HEK293 (cell line): ENCODE measurements at regions not wholly inside any gene's neighbourhood (a gene's known extent, or its start where the extent isn't known, plus 50 kb on each side); places are given as distances from the start of the nearest gene placed in this dataset.

Experiments used
- CTCF ChIA-PET: fragments of 350-600 bp; formaldehyde crosslinking; extraction: SDS; loops from one replicate; lab custom pipeline; 2021; ENCODE audit warnings: antibody characterized with exemption; lab: Yijun Ruan, JAX
- POLR2A ChIA-PET: fragments of 300-600 bp; formaldehyde crosslinking; extraction: SDS; loops from one replicate; lab custom pipeline; 2020; ENCODE audit warnings: antibody characterized with exemption, inconsistent platforms; lab: Yijun Ruan, JAX
- H3K27ac ChIP-seq: fragments of 200-500 bp; sonication (Bioruptor generic); 2 replicates; pipeline ENCODE4 v1.5.1; 2014; ENCODE audit warnings: low read depth, low read length, control low read depth, inconsistent platforms; ENCODE audit errors: extremely low read depth
- H3K36me3 ChIP-seq, 2 experiments: fragments of 200-500 bp in 1 of 2; sonication (Bioruptor generic) in 1 of 2; 1 replicate in 1 of 2; 2 replicates in 1 of 2; pipeline ENCODE4 v1.5.1; 2014 to 2017; ENCODE audit warnings: inconsistent platforms in 2 of 2, low read length in 2 of 2; ENCODE audit not compliant: control insufficient read depth in 2 of 2, insufficient read depth in 1 of 2
- H3K4me1 ChIP-seq: fragments of 200-500 bp; sonication (Bioruptor generic); 2 replicates; pipeline ENCODE4 v1.5.1; 2014; ENCODE audit warnings: mild to moderate bottlenecking, low read length, inconsistent platforms; ENCODE audit not compliant: control insufficient read depth, insufficient read depth
- H3K4me3 ChIP-seq: 2 replicates; pipeline ENCODE4 v1.5.1; 2011; ENCODE audit warnings: low read depth, mild to moderate bottlenecking, control low read depth, low read length, moderate library complexity
- H3K9me3 ChIP-seq: fragments of 200-500 bp; sonication (Bioruptor generic); 2 replicates; pipeline ENCODE4 v1.5.1; 2014; ENCODE audit warnings: low read depth, low read length, inconsistent platforms; ENCODE audit not compliant: control insufficient read depth, insufficient read depth
- MZF1 ChIP-seq: fragments of 450-650 bp; formaldehyde crosslinking; IDR thresholded peaks from 2 replicates; pipeline ENCODE4 v1.5.1; 2017; ENCODE audit warnings: missing biosample characterization, missing genetic modification characterization, borderline replicate concordance
- PRDM10 ChIP-seq: fragments of 450-650 bp; formaldehyde crosslinking; IDR thresholded peaks from 2 replicates; pipeline ENCODE4 v1.5.1; 2016; ENCODE audit warnings: missing biosample characterization, missing genetic modification characterization
- ZBTB8A ChIP-seq: fragments of 450-650 bp; formaldehyde crosslinking; IDR thresholded peaks from 2 replicates; pipeline ENCODE4 v1.5.1; 2016; ENCODE audit warnings: missing biosample characterization, missing genetic modification characterization
- ZNF10 ChIP-seq: fragments of 450-650 bp; formaldehyde crosslinking; IDR thresholded peaks from 2 replicates; pipeline ENCODE4 v1.5.1; 2017; ENCODE audit warnings: missing biosample characterization, missing genetic modification characterization
- ZNF133 ChIP-seq: fragments of 450-650 bp; formaldehyde crosslinking; IDR thresholded peaks from 2 replicates; pipeline ENCODE4 v1.5.1; 2016; ENCODE audit warnings: missing biosample characterization, missing genetic modification characterization
- ZNF23 ChIP-seq: fragments of 450-650 bp; formaldehyde crosslinking; IDR thresholded peaks from 2 replicates; pipeline ENCODE4 v1.5.1; 2016; ENCODE audit warnings: missing biosample characterization, missing genetic modification characterization, borderline replicate concordance
- ZNF239 ChIP-seq: fragments of 450-650 bp; formaldehyde crosslinking; IDR thresholded peaks from 2 replicates; pipeline ENCODE4 v1.5.1; 2016; ENCODE audit warnings: missing biosample characterization, missing genetic modification characterization
- ZNF302 ChIP-seq: fragments of 450-650 bp; formaldehyde crosslinking; IDR thresholded peaks from 2 replicates; pipeline ENCODE4 v1.5.1; 2016; ENCODE audit warnings: missing biosample characterization, missing genetic modification characterization, low read depth
- ZNF350 ChIP-seq: fragments of 450-650 bp; formaldehyde crosslinking; IDR thresholded peaks from 2 replicates; pipeline ENCODE4 v1.5.0; 2017; ENCODE audit warnings: missing biosample characterization, mild to moderate bottlenecking, missing genetic modification characterization
- ZNF433 ChIP-seq: fragments of 450-650 bp; formaldehyde crosslinking; IDR thresholded peaks from 2 replicates; pipeline ENCODE4 v1.5.1; 2016; ENCODE audit warnings: missing biosample characterization, missing genetic modification characterization, low read depth
- ZNF521 ChIP-seq: fragments of 450-650 bp; formaldehyde crosslinking; IDR thresholded peaks from 2 replicates; pipeline ENCODE4 v1.5.1; 2017; ENCODE audit warnings: missing biosample characterization, mild to moderate bottlenecking, missing genetic modification characterization
- ZNF560 ChIP-seq: fragments of 450-650 bp; formaldehyde crosslinking; IDR thresholded peaks from 2 replicates; pipeline ENCODE4 v1.5.1; 2017; ENCODE audit warnings: missing biosample characterization, missing genetic modification characterization, borderline replicate concordance
- ZNF600 ChIP-seq: fragments of 450-650 bp; formaldehyde crosslinking; IDR thresholded peaks from 2 replicates; pipeline ENCODE4 v1.5.1; 2016; ENCODE audit warnings: missing biosample characterization, missing genetic modification characterization
- ZNF837 ChIP-seq: fragments of 450-650 bp; formaldehyde crosslinking; IDR thresholded peaks from 2 replicates; pipeline ENCODE4 v1.5.1; 2016; ENCODE audit warnings: missing biosample characterization, missing genetic modification characterization
- ZSCAN30 ChIP-seq: fragments of 450-650 bp; IDR thresholded peaks from 2 replicates; pipeline ENCODE4 v1.5.1; 2018; ENCODE audit warnings: missing biosample characterization, mild to moderate bottlenecking, missing genetic modification characterization, moderate library complexity
- ZXDB ChIP-seq: fragments of 450-650 bp; formaldehyde crosslinking; IDR thresholded peaks from 2 replicates; pipeline ENCODE4 v1.5.1; 2016; ENCODE audit warnings: missing biosample characterization, missing genetic modification characterization
- TF ChIP-seq, protein P1 (sequence below): fragments of 450-650 bp; formaldehyde crosslinking; IDR thresholded peaks from 2 replicates; pipeline ENCODE4 v1.5.1; 2017; ENCODE audit warnings: missing biosample characterization, missing genetic modification characterization
- TF ChIP-seq, protein P2 (sequence below): fragments of 450-650 bp; formaldehyde crosslinking; IDR thresholded peaks from 2 replicates; pipeline ENCODE4 v1.5.1; 2016; ENCODE audit warnings: missing biosample characterization, missing genetic modification characterization, borderline replicate concordance

DNA sequence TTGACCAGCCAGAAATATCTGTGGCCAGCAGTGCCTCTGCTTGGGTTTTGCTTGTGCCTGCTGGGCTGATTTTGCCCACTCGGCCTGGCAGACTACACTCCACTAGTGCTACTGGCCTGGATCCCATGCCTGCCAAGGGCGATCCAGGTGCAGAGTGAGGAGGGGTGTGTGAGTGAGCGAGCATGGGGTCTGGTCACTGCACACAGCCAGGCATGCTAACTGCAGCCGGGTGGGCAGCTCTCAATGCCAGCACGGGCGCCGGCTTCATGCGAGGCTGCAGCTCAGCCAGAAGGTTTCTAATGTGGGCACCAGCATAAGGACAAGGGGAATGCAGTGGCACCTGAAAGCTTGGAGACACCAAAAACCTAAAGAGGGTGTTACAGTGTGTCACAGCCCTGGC is 1161.4 kb downstream of the FSTL5 start:
- TF ChIP-seq ZNF433 = no peak
- no peak for TF ChIP-seq ZXDB
- TF ChIP-seq ZNF350 (tag by site-specific recombination) = no peak
- CTCF ChIA-PET = no interaction called here
- no peak overlapping the region for H3K4me3 ChIP-seq
- no peaks in the 10 kb centered on the region for H3K9me3 ChIP-seq
- no peaks in the 10 kb centered on the region for H3K36me3 ChIP-seq
- no peaks in the 10 kb centered on the region for H3K4me1 ChIP-seq
- POLR2A ChIA-PET = no interaction called here
- H3K27ac ChIP-seq = no peak overlapping the region

DNA sequence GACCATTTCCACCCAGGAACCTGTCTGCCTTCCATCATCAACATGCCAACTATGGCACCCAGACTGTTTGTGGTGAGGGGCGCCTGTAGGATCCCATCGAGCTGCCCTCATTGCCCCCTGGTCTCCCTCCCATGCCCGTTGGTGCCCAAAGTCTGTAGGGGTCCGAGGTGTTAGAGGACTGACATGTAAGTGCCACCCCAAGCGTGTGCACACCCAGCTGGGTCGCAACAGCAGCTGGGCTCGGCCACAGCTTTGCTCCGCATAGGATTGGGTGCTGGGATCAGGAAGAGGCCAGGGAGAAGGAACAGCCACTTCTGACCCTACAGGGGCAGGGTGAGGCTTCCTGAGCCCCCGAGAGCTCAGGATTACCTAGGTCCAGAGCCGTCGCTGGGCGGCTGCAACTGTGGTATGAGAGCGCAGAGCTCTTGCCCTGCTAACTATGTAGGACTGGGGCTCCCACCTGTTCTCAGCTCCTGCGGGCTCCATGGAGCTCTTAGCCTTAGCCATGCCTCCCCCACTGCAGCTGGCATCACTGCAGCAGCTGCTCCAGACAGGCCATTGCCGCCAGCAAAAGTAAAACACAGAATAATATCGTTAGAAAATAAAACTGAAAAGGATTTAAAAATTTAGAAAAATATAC is 1160.3 kb downstream of the FSTL5 start:
- TF ChIP-seq ZNF837 (tag by site-specific recombination) (no peak), MZF1 (no peak), ZNF10 (tag by site-specific recombination) (no peak), ZNF133 (tag by site-specific recombination) (no peak), ZNF521 (no peak), ZNF302 (tag by site-specific recombination) (no peak), ZNF239 (tag by site-specific recombination) (no peak), ZNF600 (tag by site-specific recombination) (no peak), ZNF350 (tag by site-specific recombination) (no peak), ZSCAN30 (no peak), ZNF23 (tag by site-specific recombination) (no peak), ZBTB8A (tag by site-specific recombination) (no peak), ZNF560 (tag by site-specific recombination) (no peak), PRDM10 (tag by site-specific recombination) (no peak)
- TF ChIP-seq, protein P1, sequence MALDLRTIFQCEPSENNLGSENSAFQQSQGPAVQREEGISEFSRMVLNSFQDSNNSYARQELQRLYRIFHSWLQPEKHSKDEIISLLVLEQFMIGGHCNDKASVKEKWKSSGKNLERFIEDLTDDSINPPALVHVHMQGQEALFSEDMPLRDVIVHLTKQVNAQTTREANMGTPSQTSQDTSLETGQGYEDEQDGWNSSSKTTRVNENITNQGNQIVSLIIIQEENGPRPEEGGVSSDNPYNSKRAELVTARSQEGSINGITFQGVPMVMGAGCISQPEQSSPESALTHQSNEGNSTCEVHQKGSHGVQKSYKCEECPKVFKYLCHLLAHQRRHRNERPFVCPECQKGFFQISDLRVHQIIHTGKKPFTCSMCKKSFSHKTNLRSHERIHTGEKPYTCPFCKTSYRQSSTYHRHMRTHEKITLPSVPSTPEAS (tag by site-specific recombination) = no peak
- TF ChIP-seq, protein P2, sequence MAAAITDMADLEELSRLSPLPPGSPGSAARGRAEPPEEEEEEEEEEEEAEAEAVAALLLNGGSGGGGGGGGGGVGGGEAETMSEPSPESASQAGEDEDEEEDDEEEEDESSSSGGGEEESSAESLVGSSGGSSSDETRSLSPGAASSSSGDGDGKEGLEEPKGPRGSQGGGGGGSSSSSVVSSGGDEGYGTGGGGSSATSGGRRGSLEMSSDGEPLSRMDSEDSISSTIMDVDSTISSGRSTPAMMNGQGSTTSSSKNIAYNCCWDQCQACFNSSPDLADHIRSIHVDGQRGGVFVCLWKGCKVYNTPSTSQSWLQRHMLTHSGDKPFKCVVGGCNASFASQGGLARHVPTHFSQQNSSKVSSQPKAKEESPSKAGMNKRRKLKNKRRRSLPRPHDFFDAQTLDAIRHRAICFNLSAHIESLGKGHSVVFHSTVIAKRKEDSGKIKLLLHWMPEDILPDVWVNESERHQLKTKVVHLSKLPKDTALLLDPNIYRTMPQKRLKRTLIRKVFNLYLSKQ (tag by site-specific recombination) = no peak
- Histone ChIP-seq H3K4me3 (no peak overlapping the region), H3K36me3 (no peaks in the 10 kb centered on the region), H3K27ac (no peak overlapping the region), H3K9me3 (no peaks in the 10 kb centered on the region), H3K4me1 (no peaks in the 10 kb centered on the region)
- ChIA-PET CTCF (no interaction called here), POLR2A (no interaction called here)
